Activated CD8-positive, alpha-beta T cell treated with anti-CD3 and anti-CD28 coated beads for 36 hours (primary cell): ENCODE measurements at regions not wholly inside any gene's neighbourhood (a gene's known extent, or its start where the extent isn't known, plus 50 kb on each side); places are given as distances from the start of the nearest gene placed in this dataset.

ENCODE experiments used
- ATAC-seq: fragments of 200-7000 bp; cut with Tn5 transposase; one replicate; pipeline ENCODE4 v1.10.0; 2021; ENCODE audit warnings: mild to moderate bottlenecking, moderate library complexity
- CTCF ChIA-PET: fragments of 350-600 bp; sonication (Branson Sonifier 250); formaldehyde crosslinking; loops from one replicate; lab custom pipeline; 2021; ENCODE audit warnings: antibody characterized with exemption; lab: Charles Lee
- POLR2A ChIA-PET: fragments of 350-600 bp; sonication (Branson Sonifier 250); formaldehyde crosslinking; loops from one replicate; lab custom pipeline; 2021; ENCODE audit warnings: antibody characterized with exemption; lab: Charles Lee
- DNase-seq: peaks from one replicate; pipeline ENCODE4 v3.0.0-alpha.2; 2020
- H3K27ac Mint-ChIP-seq: one replicate; pipeline ENCODE4 v1.8.0; 2021; ENCODE audit warnings: mild to moderate bottlenecking, mixed read lengths
- H3K27me3 Mint-ChIP-seq: one replicate; pipeline ENCODE4 v1.8.0; 2021; ENCODE audit warnings: mixed read lengths
- H3K36me3 Mint-ChIP-seq: one replicate; pipeline ENCODE4 v1.8.0; 2021; ENCODE audit warnings: low read depth, mixed read lengths
- H3K4me1 Mint-ChIP-seq: one replicate; pipeline ENCODE4 v1.8.0; 2021; ENCODE audit warnings: low read depth, mixed read lengths
- H3K4me3 Mint-ChIP-seq: one replicate; pipeline ENCODE4 v1.8.0; 2021; ENCODE audit warnings: mild to moderate bottlenecking, moderate library complexity, mixed read lengths
- H3K9me3 Mint-ChIP-seq: one replicate; pipeline ENCODE4 v1.8.0; 2021; ENCODE audit warnings: mixed read lengths
- intact Hi-C: fragments of 100-400 bp; cut with micrococcal nuclease; formaldehyde crosslinking; loops from one replicate; pipeline ENCODE4 v1.10.0; 2022
- TF ChIP-seq, protein P1 (sequence below): fragments of 200-600 bp; IDR thresholded peaks from one replicate; pipeline ENCODE4 v1.8.0; 2022; ENCODE audit warnings: antibody characterized with exemption, mild to moderate bottlenecking

- H3K27me3 Mint-ChIP-seq: no peaks in the 10 kb centered on the region
- H3K4me3 Mint-ChIP-seq: no peak overlapping the region
- ChIA-PET POLR2A (interaction anchor here (0.6 to 0.9 kb wide), 2 partner anchors 8 to 154 kb away, joined by 3 read pairs; no protein-coding TSS in a partner anchor), CTCF (no interaction called here)
- ATAC-seq: no peak
- H3K4me1 Mint-ChIP-seq: peaks cover 8% of the 10 kb centered on the region
- H3K27ac Mint-ChIP-seq: no peak overlapping the region
- DNase-seq: no peak
- TF ChIP-seq, protein P1, sequence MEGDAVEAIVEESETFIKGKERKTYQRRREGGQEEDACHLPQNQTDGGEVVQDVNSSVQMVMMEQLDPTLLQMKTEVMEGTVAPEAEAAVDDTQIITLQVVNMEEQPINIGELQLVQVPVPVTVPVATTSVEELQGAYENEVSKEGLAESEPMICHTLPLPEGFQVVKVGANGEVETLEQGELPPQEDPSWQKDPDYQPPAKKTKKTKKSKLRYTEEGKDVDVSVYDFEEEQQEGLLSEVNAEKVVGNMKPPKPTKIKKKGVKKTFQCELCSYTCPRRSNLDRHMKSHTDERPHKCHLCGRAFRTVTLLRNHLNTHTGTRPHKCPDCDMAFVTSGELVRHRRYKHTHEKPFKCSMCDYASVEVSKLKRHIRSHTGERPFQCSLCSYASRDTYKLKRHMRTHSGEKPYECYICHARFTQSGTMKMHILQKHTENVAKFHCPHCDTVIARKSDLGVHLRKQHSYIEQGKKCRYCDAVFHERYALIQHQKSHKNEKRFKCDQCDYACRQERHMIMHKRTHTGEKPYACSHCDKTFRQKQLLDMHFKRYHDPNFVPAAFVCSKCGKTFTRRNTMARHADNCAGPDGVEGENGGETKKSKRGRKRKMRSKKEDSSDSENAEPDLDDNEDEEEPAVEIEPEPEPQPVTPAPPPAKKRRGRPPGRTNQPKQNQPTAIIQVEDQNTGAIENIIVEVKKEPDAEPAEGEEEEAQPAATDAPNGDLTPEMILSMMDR: no peak
- intact Hi-C loops: no loop called here
- no peaks in the 10 kb centered on the region for H3K36me3 Mint-ChIP-seq
- no peaks in the 10 kb centered on the region for H3K9me3 Mint-ChIP-seq
Observed at GRCh38 chr12:89994911-89995310, 286.3 kb upstream of the ATP2B1 start.

GRCh38 chr12:89993632-89994031 is 285.0 kb upstream of the ATP2B1 start:
- no peak for ATAC-seq
- peaks cover 8% of the 10 kb centered on the region for H3K4me1 Mint-ChIP-seq
- H3K27ac Mint-ChIP-seq: no peak overlapping the region
- intact Hi-C loops: no loop called here
- ChIA-PET POLR2A (no interaction called here), CTCF (no interaction called here)
- DNase-seq: no peak
- H3K27me3 Mint-ChIP-seq: no peaks in the 10 kb centered on the region
- TF ChIP-seq, protein P1: no peak
- H3K36me3 Mint-ChIP-seq: no peaks in the 10 kb centered on the region
- no peak overlapping the region for H3K4me3 Mint-ChIP-seq
- H3K9me3 Mint-ChIP-seq: no peaks in the 10 kb centered on the region

DNA sequence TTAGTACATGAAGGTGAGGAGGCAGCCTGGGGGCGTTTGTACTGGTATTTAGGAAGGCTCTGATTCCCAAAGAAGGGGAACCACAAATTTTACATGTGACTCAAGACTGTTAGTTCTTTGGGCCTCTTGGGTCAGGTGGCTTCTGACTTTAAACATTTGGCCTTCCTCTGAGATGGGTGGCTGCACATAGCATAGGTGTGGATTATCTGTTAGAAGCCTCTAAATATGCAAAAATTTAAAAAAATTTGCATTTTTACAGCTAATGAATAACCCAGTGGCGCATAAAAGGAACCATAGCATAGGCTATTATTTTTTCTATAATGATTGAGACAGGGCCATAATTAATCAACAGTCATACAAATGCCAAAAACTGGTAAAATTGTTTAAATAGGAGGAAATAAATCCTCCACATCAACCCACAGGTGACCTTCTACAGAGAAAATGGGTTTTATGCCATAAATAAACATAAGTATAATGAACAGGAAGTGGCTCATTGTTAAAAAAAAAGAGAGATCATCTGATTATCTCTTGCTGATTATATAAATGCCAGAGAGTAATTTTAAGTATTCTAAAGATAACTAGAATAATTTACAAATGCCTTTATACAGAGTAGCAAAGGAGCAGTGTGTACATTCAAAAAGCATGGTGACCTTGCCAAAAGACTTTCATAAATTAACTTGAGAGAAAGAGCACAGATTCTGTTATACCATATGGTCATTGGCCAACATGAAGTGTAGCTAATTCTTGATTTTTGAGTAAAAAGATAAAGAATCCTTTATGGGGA is 284.2 kb upstream of the ATP2B1 start:
- intact Hi-C loops: no loop called here
- no peak overlapping the region for H3K27ac Mint-ChIP-seq
- TF ChIP-seq, protein P1: no peak
- peaks cover 8% of the 10 kb centered on the region for H3K4me1 Mint-ChIP-seq
- no peak overlapping the region for H3K4me3 Mint-ChIP-seq
- ChIA-PET POLR2A (no interaction called here), CTCF (no interaction called here)
- H3K9me3 Mint-ChIP-seq: no peaks in the 10 kb centered on the region
- H3K27me3 Mint-ChIP-seq: no peaks in the 10 kb centered on the region
- H3K36me3 Mint-ChIP-seq: no peaks in the 10 kb centered on the region
- ATAC-seq (no peak), DNase-seq (no peak)

DNA sequence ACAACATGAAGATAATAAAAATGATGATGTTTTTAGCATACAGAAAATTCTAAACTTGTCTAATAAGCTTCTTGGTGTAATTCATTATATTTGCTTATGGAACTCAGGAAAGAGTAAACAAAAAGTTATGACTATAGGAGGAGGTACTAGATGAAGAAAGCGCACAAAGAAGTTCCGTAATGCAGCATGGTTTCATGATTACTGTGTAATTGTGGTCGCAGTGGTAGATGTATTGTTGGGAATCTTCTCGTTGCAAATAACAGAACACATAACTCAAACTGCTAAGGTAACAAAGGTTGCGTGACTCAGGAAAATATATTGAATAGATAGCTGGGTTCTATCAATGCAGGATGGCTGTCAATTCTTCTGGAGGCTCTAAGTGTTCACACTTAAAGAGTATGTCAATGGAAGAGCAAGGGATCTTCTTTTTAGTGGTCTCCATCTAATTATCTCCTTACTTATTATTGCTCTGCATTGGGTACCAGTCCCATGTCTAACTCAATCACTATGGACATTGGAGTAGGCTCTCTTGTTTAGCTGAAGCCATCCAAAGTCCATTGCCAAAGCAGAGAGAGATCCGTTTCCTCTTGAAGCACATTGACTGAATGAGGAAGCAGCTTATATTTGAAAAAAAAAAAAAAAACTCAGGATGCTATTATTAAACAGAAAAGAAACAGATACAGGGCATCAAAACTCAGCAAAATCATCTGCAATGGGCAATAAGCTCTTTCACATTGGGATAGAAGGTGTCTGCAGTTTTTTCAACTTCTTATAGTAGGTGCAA is 283.4 kb upstream of the ATP2B1 start:
- Mint-ChIP-seq H3K4me3 (no peak overlapping the region), H3K27ac (no peak overlapping the region), H3K27me3 (no peaks in the 10 kb centered on the region)

More for the DNA sequence above, 283.4 kb upstream of the ATP2B1 start:
- DNase-seq (no peak), ATAC-seq (no peak)
- H3K9me3 Mint-ChIP-seq: no peaks in the 10 kb centered on the region
- TF ChIP-seq, protein P1: no peak
- CTCF ChIA-PET: no interaction called here
- POLR2A ChIA-PET: no interaction called here
- intact Hi-C loops: no loop called here
- no peaks in the 10 kb centered on the region for H3K36me3 Mint-ChIP-seq
- peaks cover 8% of the 10 kb centered on the region for H3K4me1 Mint-ChIP-seq
